ENCODE measurements at regions not wholly inside any gene's neighbourhood (a gene's known extent, or its start where the extent isn't known, plus 50 kb on each side); places are given as distances from the start of the nearest gene placed in this dataset.
"Not testable (repeated sequence)": the region's sequence is repeated elsewhere in the genome, so short reads cannot be mapped to it uniquely, and the experiment has no call there.

- not testable (repeated sequence) for TF ChIP-seq EZH2 (IDR thresholded peaks at IDR 0.05; ENCODE audit: insufficient read depth, poor library complexity, severe bottlenecking); EZH2phosphoT487 (IDR thresholded peaks at IDR 0.05; ENCODE audit: insufficient read depth, low read depth)
Observed at GRCh38 chr11:71730748-71731147, 102.3 kb upstream of the DEFB108B start.
